GM18909 (cell line): ENCODE measurements at regions not wholly inside any gene's neighbourhood (a gene's known extent, or its start where the extent isn't known, plus 50 kb on each side); places are given as distances from the start of the nearest gene placed in this dataset.
"Not testable (repeated sequence)": the region's sequence is repeated elsewhere in the genome, so short reads cannot be mapped to it uniquely, and the experiment has no call there.

ENCODE experiments used
- ATAC-seq: cut with Tn5 transposase; IDR thresholded peaks from one replicate; pipeline ENCODE4 v1.9.1; 2021; ENCODE audit warnings: mild to moderate bottlenecking; ENCODE audit not compliant: unreplicated experiment, poor library complexity

DNA sequence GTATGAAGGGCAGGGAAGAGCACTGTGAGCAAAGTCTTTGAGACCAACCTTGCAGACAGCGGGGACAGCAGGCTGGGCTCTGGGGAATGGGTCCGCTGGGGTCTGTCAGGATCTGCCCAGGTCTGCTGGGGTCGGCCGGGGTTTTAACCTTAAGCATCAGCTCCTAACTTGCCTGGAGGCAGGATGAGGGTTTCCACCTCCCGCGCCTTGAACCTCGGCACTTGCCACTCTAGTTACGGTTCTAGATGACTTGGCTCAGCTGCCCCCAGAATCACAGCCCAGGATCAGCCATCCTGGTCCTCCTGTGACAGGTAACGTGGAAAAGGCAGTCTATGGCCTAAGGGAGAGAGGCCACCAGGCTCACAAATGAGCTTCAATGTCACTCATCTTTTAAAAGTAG, 50.4 kb upstream of the CACUL1 start:
- ATAC-seq = no peak

DNA sequence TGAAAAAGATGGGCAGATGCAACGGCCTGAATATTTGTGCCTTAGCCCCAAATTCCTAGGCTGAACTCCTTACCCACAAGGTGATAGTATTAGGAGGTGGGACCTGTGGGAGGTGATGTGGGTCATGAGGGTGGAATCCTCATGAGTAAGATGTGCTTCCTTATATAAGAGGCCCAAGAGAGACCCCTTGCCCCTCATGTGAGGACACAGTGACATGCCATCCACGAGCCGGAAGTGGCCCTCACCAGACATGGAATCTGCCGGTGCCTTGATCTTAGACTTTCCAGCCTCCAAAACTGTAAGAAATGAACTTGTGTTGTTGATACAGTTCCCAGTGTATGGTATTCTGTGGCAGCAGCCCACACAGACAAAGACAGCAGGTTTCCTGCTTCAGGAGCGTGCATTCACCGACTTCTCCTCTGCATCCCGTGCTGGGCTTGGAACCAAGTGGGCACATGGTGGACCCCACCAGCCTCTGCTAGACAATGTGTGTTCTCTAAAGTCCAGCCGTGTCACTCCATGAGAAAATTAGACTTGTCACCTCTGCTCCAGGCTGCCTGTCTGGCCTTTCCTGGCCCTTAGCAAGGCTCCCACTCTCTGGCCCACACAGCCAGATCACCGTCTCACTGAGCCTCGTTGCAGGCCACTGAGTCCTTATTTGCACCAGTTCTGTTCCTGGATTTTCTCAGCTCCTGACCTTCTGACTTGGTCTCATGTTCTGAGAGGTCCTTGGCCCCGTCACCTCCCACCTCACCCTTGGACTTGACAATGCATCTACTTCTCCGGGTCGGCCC, 52.9 kb upstream of the CACUL1 start:
- ATAC-seq = no peak

DNA sequence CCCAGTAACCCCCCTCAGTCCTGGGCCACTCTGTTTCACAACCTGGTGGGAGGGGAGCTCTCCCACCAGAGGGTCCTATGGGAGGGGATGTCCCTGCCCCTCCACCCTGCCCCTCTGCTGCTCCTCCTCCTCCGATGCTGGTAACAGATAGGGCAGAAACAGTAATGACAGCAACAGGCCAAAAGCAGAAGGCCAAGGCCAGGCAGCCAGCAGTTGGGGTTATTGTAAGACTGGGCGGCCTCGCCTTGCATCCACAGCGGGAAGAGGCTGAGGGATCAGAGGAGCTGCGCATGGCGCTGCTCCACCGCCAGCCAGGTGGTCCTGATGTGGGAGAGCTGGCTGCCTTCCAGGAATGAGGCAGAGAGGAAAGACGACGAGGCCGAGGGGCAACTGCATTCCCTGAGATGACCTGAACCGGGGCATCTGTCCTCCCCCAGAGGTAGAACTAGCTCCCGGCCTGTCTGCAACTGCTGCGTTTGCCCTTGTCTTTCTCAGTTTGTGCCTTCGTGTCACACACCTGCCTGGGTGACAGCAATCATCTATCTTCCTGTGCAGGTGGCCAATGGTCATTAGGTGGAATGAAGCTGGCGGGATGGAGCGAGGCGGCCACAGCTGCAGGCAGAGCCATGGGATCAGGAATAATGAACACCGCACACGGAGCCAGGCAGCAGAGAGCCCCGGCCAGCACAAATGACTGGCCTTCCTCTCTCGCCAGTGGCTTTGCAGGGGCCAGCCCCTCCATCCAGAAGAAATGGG, 54.0 kb upstream of the CACUL1 start:
- no peak for ATAC-seq

DNA sequence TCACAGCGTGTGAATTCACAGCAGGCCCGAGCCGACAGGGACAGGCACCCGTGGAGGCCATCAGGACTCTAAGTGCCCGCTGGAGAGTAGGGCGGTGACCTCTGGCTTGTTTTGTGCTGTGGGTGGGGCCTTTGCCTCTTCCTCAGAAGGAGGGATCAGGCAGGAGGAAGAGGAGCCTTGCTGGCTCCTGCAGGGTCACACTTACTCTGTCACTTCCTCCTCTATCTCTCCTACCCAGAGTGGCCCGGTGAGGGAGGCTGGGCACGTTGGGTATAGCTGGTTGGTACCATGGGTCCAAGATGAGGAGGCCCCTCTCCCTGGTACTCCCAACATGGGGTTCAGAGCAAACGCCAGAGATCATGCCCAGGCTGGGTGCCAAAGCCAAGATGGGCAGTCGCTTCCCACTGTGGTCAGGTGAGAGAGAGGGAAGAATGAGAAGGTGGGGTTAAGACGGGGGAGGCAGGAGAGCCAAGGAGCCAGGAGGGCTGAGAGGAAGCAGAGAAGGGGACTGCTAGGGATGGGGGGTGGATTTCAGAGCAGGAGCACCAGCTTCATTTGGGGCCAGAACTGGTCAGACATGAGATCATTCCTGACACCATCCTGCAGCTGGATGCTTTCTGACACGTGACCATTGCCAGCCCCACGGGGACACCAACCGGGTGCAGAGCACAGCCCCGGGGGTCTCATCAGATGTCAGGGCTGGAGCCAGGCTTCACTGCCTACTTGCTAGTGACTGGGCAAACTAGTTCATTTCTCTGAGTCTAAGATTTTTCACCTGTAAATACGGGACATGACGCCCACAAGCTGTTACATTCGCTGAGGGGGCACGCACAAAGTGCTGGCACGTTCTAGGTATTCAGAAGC, 54.8 kb upstream of the CACUL1 start:
- no peak for ATAC-seq

DNA sequence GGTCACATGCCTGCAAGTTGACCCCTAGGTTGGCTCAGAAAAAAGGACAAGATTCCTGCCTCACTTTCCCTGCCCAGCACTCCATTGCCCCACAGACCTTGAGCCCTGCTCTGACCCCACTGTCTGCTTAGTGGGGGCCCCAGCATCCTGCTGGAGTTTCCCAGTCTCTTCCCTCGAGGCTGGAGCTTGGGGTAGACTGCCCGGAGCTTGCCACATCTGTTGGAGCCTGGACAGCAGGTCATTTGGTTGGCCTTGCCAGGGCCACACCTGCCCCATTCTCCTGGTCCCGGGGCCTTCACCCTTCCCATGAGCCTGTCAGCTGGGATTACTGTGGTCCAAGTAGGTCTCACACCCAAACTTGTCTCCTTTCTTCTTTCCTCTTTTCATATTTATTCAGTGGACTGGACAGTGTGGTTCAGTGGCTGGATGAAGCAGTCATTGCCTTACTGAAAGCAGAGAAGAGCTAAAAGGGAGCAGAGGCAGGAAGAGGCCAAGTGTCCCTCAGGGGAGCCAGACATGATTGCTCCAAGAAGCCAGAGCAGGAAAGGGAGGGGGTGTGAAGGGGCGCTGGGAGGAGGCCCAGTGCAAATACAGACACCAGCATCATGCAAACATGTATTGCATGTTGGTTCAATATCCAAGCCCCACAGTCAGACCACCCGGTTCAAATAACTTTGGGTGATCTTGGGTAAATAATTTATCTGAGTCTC, 56.2 kb upstream of the CACUL1 start:
- ATAC-seq = no peak

DNA sequence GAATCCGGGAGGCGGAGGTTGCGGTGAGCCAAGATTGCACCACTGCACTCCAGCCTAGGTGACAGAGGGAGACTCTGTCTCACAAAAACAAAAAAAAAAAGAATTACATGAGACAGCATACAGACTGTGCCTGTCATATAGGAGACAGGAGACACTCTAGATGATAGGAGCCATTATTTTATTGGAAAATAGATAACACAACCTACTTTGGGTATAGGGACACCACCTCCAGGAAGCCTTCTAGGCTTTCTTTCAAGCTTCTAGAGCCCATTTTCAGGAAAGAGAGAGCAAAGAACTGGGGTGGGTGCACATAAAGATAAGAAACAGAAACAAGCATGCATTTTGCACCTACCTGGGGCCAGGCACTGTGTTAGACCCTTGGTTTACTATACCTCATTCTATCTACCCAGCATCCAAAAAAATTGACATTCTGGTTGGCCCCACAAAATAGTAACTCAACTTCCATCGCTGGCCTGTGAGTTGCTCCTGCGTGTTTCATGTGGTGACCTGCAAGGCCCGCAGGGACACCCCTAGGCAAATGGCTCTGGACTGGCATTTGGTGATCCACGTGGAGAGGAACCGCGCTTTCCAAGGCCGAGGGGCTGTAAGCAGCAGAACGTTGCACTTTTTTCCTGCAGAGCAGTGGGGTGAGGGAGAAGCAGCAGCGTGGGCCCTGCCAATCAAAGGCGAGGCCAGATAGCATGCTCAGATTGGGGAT, 57.1 kb upstream of the CACUL1 start:
- no peak for ATAC-seq

DNA sequence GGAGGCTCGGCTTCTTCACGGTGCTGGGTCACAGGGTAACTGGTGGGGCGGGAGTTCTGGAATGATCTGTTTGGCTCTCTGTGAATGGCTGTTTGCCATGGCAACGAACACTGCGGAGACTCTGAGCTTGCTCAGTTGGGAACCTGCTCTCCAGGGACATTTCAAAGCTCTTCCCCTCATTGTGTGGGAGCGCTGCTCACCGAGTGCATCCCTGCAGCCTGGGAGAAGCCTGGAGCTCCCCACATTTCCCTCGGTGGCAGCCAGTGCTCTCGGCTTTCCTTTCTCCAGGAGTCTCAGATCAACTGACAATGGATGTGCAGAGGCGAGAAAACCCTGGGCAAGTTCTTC, 57.6 kb upstream of the CACUL1 start:
- ATAC-seq = no peak

DNA sequence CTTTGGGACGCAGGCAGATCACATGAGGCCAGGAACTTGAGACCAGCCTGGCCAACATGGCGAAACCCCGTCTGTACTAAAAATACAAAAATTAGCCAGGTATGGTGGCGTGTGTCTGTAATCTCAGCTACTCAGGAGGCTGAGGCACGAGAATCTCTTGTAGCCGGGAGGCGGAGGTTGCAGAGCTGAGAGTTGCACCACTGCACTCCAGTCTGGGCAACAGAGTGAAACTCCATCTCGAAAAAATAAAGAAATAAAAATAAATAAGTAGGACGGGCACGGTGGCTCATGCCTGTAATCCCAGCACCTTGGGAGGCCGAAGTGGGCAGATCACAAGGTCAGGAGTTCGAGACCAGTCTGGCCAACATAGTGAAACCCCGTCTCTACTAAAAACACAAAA, 58.2 kb upstream of the CACUL1 start:
- not testable (repeated sequence) for ATAC-seq

DNA sequence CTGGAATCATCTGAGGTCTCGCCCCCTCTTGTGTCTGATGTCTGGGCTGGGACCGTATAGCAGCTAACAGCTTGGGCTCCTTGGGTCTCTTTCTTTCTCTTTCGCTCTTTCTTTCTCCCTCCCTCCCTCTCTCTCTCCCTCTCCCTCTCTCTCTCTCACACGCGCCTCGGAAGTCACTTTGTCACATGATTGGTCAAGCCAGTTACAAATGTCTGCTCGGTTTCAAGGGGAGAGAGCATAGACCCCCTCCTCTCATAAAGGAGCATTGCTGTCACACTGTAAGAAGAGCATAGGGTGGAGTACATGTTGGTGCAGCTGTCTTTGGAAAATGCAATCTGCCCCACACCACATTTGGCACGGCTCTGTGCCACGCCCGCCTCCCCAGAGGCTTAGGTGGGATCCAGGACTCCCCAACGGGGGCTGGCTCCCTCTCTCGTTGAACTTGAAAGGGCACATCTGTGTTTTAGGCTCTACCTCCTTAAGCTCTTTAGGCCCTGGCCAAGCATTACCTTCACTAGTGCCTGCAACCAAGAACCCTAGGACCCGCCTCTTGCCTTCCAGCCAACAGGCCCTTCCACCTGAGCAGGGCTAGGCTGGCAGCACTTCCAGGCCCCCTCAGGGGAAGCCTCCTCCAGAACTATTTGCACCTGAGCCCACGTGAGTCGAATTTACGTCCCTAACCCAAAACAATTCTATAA, 61.9 kb upstream of the CACUL1 start:
- no peak for ATAC-seq

DNA sequence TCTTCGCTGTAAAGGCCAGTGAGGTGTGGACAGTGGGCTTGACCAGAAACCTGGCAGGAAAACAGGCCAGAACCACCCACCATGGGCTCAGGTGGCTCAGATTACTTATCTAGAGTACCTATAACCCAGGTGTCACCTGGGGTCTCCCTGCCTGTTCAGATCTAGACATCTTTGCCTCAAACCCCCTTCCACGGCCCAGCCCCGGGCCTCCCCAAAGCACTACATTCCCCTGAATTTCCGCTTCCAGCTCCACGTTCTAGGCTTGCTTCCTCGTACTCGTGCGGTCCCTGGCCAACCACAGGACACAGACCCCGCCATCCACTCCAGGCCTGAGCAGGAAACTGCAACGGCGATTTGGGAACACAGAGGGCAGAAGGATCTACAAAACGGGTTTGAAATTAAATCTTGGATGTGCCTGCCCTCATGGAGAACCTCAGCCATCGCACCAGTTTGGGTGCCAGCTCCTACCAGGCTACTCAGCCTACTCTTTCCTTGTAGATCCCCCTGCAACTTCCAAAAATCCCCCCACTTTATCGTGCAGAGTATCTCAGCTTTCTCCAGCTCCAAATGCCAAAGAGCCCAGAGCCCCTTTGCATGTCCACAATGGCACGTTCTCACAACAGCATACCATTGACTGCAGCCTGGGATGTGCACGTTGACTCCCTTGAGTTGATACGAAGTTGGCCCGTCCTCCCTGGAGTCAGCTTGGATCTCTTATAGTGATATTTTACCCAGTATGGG, 62.7 kb upstream of the CACUL1 start:
- no peak for ATAC-seq

DNA sequence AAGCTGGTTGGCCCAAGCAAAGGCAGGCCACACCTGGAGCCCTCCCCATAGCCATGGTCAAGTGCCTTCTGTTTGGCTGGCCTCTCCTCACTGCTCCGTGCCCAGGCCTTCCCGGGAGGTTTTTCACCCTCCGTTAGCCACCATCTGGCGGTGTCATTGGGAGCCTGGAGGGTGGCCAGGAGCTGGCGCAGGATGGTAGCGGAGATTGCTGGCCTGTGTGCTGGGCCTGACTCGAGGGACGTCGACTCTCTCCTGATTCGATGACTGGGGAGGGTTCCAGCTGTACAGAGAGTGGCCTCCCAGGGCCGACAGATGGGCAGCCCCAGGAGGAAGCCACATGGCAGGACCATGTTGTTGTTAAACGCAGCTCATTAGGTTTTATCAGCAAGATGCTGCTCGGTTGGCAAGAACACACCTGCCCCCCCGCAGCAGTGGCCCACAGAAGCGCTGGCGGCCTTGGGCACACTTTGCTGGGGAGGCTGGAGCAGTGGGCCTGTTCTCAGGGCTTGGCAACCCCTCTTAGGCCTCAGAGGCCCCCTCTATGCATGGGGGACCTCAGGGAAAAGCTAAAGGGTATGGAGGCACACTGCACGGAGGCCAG, 64.0 kb upstream of the CACUL1 start:
- no peak for ATAC-seq

DNA sequence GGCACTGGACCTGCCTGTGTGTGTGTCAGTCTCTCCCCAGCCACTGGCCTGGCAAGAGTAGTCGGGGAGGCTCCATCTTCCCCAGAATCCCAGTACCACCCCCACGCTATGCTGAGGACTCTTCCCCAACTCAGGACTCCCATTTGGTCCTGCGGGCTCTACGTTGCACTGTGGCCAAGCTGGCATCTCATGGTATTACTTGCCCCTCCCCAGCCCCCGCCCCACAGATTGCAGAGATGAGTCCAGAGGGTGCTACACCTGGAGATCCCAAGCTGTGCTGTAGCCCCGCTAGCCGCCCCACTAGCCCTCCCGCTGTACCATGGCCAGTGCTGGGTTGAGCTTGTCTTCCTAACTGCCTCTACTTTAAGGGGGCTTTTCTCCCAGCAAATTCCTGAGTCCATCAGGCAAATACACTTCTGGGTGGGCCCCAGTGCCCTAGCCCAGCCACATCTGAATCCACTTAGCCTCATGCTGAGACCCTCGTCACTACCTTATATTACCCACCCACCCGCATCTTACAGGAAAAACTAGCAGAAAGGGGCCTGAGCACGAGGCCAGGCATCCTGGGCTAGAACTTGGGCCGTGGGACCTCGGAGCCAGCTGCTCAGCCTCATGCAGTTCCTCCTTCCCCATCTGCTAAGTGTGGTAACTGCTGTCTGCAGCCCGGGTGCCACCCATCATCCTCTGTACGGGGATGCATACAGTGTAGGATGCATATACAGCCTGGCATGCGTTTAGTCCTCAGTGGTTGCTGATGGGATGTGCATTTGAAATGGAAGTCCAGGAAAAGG, 65.8 kb upstream of the CACUL1 start:
- ATAC-seq = no peak

DNA sequence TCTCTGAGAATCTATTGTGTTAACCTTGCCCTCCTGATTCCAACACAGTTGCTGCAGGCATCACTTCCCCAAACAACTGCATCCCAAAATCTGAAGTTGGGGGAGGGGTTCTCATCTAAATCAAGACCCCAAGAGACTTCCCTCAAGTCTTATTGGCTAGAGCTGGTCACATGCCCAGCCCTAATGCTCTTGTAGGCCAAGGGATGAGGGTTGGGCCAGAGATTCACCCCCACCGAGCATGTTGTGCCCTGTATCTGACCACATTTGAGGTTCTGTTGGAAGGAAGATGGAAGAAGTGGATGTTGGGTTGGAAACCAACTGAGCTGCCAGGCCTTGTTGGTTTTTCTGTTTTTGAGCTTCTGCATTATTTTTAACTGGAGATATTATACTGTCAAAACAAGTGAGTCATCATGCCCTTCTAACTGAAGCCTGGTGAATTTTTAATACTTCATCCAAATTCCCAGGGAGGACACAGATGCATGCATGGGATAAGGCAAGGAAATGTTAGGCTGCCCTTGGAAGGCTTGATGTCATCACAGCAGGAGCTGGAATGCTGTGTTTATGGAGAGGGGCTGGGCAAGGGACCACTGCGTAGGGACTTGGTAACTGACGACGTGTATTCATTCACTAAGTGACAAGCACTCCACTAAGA, 68.6 kb upstream of the CACUL1 start:
- no peak for ATAC-seq

DNA sequence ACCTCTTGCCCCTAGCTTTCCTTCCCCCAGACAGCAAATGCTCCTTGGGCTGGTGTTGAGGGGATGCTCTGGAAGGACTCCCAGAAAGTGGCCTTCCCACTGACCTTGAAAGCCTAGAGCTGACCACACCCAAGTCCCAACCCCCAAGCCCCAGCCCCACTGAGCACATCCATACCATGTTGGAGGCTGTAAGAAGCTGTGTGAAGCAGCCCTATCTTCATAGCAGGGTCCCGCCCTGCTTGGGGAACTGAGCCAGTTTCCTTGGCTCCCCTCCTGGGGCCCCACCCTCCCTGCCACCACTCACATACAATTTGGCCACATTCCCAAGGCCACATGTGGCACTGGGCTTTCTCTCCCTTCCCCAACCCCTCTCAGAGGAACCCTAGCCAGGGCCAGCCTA, 72.3 kb upstream of the CACUL1 start:
- no peak for ATAC-seq

DNA sequence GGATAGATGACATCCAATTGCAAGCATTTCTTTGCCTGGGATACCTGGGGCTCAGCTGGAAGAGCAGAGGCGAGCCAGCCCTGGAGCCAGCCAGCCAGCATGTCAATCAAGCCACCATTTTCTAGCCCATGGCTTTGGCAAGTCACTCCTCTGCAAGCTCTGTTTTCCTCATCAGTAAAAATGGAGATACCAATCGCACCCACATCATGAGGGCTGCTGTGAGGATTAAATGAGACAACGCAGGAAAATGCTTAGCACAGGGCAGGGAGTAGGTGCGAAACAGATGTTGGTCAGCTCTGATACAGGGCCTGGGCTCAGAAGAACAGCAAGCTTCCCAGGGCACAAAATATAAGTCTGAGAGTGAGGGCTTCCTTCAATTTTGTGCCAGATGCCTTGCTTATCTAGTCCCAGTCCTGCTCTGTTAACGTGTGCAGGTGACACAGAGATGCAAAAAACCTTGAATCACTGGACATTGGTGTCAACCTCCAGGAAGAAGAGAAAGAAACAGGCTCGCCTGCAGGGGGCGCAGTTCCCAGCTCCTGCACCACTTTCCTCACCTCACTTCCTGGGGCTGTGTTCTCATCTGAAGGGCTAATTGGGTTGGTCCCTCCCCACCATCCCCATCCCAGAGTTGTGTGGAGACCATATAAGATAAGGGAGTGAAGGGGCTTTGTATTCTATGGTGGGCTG, 72.8 kb upstream of the CACUL1 start:
- no peak for ATAC-seq

DNA sequence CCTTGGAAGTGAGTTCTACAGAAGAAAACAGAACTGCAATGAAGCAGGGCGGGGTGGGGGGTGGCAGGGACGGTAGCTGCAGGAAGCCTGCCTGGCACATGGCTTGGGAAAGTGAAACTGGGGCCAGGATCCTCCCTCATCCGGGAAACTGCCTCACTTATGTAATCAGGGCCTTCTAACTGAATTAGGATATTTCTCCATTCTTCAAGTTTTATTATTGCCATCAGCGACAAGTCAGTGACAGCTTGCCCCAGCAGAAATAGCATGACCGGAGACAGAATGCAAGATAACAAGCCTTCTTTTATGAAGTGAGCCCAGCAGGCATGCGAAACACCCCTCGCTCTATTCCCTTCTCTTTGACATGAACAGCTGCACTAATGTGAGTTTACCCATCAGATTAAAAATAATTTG, 77.5 kb upstream of the CACUL1 start:
- no peak for ATAC-seq
